A673 (cell line): ENCODE measurements at regions not wholly inside any gene's neighbourhood (a gene's known extent, or its start where the extent isn't known, plus 50 kb on each side); places are given as distances from the start of the nearest gene placed in this dataset.
A peak's percentile ranks its signal among the peaks of the same experiment; 100 is the strongest.

Source experiments
- BruUV-seq: library from RNA; stranded (reverse); fragments of 400-500 nt; replicated peaks from 2 replicates; lab custom pipeline; 2021; lab: Mats Ljungman, UMichigan
- CTCF ChIA-PET: fragments of 300-600 bp; sonication (Branson Sonifier 250); formaldehyde crosslinking; loops from one replicate; lab custom pipeline; 2022; ENCODE audit warnings: antibody characterized with exemption; lab: Charles Lee
- POLR2A ChIA-PET: fragments of 300-600 bp; sonication (Branson Sonifier 250); formaldehyde crosslinking; loops from one replicate; lab custom pipeline; 2022; ENCODE audit warnings: antibody characterized with exemption; ENCODE audit not compliant: low non-redundant PET; lab: Charles Lee
- DNase-seq: peaks from one replicate; pipeline ENCODE4 v3.0.0-alpha.2; 2015; ENCODE audit warnings: low spot score
- H3K27ac ChIP-seq: fragments of 200-600 bp; sonication (generic); 2 replicates; pipeline ENCODE4 v1.5.1; 2016; ENCODE audit warnings: mixed run types, low read depth, mild to moderate bottlenecking, mixed read lengths, antibody characterized with exemption, low read length; ENCODE audit not compliant: poor library complexity, severe bottlenecking
- H3K27me3 ChIP-seq: fragments of 200-600 bp; sonication (generic); replicated peaks from 2 replicates; pipeline ENCODE4 v1.6.1; 2017; ENCODE audit warnings: mixed run types, low read depth, mild to moderate bottlenecking, mixed read lengths, antibody characterized with exemption, low read length; ENCODE audit not compliant: insufficient read depth, poor library complexity
- H3K36me3 ChIP-seq: fragments of 200-600 bp; sonication (generic); 2 replicates; pipeline ENCODE4 v1.6.1; 2016; ENCODE audit warnings: mixed run types, mild to moderate bottlenecking, mixed read lengths, antibody characterized with exemption, low read length; ENCODE audit not compliant: insufficient read depth, poor library complexity, severe bottlenecking
- H3K4me1 ChIP-seq: fragments of 200-600 bp; sonication (generic); 2 replicates; pipeline ENCODE4 v1.6.1; 2017; ENCODE audit warnings: mixed run types, mild to moderate bottlenecking, mixed read lengths, antibody characterized with exemption, low read length; ENCODE audit not compliant: insufficient read depth, poor library complexity, severe bottlenecking
- H3K4me3 ChIP-seq: fragments of 200-600 bp; sonication (generic); 2 replicates; pipeline ENCODE4 v1.5.1; 2016; ENCODE audit warnings: low read depth, mixed run types, mild to moderate bottlenecking, mixed read lengths, low read length; ENCODE audit not compliant: poor library complexity, severe bottlenecking
- H3K9me3 ChIP-seq: fragments of 200-600 bp; sonication (generic); 2 replicates; pipeline ENCODE4 v1.6.1; 2016; ENCODE audit warnings: mixed run types, low read depth, mild to moderate bottlenecking, mixed read lengths, antibody characterized with exemption, low read length; ENCODE audit not compliant: poor library complexity, severe bottlenecking
- CTCF ChIP-seq: fragments of 300-800, 200-600 bp; sonication (generic); conservative IDR thresholded peaks from 2 replicates; pipeline ENCODE4 v1.5.1; 2017; ENCODE audit warnings: low read depth, mild to moderate bottlenecking, antibody characterized with exemption, low read length, moderate library complexity, mixed read lengths
- EZH2 ChIP-seq: fragments of 200-600 bp; sonication (generic); IDR thresholded peaks from 2 replicates; pipeline ENCODE4 v1.6.1; 2017; ENCODE audit warnings: borderline replicate concordance, low read depth, mild to moderate bottlenecking, mixed read lengths, antibody characterized with exemption, low read length; ENCODE audit not compliant: poor library complexity, severe bottlenecking
- intact Hi-C: fragments of 100-400 bp; cut with micrococcal nuclease; formaldehyde crosslinking; loops from one replicate; pipeline ENCODE4 v1.10.0; 2022; ENCODE audit not compliant: unreplicated experiment

DNA sequence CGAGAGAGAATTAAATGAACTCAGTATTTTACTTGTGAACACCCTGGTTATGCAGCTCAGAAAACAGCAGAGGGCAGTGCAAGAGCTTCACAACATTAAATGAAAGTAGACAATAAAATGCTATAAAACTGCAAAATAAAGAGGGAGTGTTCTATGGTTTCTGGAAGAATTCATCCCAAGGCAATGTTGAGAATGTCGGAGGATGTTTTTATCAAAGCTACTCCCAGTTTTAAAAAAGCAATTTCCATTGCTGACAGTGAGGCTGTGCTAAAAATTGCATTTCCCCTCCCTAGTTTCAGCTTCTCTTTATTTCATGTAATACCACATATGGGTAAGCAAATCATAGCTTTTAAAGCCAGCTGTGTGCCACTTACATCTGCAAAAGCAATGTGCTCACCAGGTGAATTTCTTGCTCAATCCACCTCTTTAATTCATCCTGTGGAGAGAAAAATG, 296.8 kb downstream of the RAB38 start:
- no peaks in the 10 kb centered on the region for H3K9me3 ChIP-seq
- CTCF ChIA-PET: interaction anchor here (0.6 to 0.7 kb wide), 2 partner anchors 666 to 667 kb away, joined by 3 to 7 read pairs; no protein-coding TSS in a partner anchor
- H3K4me1 ChIP-seq: no peaks in the 10 kb centered on the region
- no peak overlapping the region for H3K27ac ChIP-seq
- no peaks in the 10 kb centered on the region for H3K36me3 ChIP-seq
- DNase-seq: peak; percentile 58
- BruUV-seq: no TSS peak
- H3K4me3 ChIP-seq: no peak overlapping the region
- H3K27me3 ChIP-seq: peaks cover 8% of the 10 kb centered on the region
- TF ChIP-seq CTCF (peak; percentile 70), EZH2 (no peak)
- POLR2A ChIA-PET: no interaction called here
- intact Hi-C loops: loop anchor here (1.0 to 5.0 kb wide), 2 partner anchors 666 to 1009 kb away; no protein-coding TSS in a partner anchor

GRCh38 chr11:87871056-87871455, 304.2 kb downstream of the RAB38 start:
- no TSS peak for BruUV-seq
- Histone ChIP-seq H3K9me3 (no peaks in the 10 kb centered on the region), H3K27me3 (peaks cover 4% of the 10 kb centered on the region), H3K4me1 (no peaks in the 10 kb centered on the region), H3K27ac (no peak overlapping the region), H3K4me3 (no peak overlapping the region), H3K36me3 (no peaks in the 10 kb centered on the region)
- ChIA-PET POLR2A (no interaction called here), CTCF (no interaction called here)
- TF ChIP-seq EZH2: no peak
- no peak for TF ChIP-seq CTCF
- no peak for DNase-seq
- intact Hi-C loops: no loop called here

- CTCF ChIA-PET: no interaction called here
- BruUV-seq: no TSS peak
- POLR2A ChIA-PET: no interaction called here
Measured at GRCh38 chr11:87870086-87870485, 305.2 kb downstream of the RAB38 start.

More at GRCh38 chr11:87870086-87870485, 305.2 kb downstream of the RAB38 start:
- Histone ChIP-seq H3K4me3 (no peak overlapping the region), H3K9me3 (no peaks in the 10 kb centered on the region), H3K27ac (no peak overlapping the region), H3K27me3 (peaks cover 4% of the 10 kb centered on the region), H3K36me3 (no peaks in the 10 kb centered on the region), H3K4me1 (no peaks in the 10 kb centered on the region)
- DNase-seq: no peak
- no peak for TF ChIP-seq CTCF
- no peak for TF ChIP-seq EZH2
- intact Hi-C loops: no loop called here
